ENCODE measurements at regions not wholly inside any gene's neighbourhood (a gene's known extent, or its start where the extent isn't known, plus 50 kb on each side); places are given as distances from the start of the nearest gene placed in this dataset.
"Not testable (repeated sequence)": the region's sequence is repeated elsewhere in the genome, so short reads cannot be mapped to it uniquely, and the experiment has no call there.

GRCh38 chr2:221724631-221725203 lies 152.6 kb upstream of the EPHA4 start:
- intact Hi-C loops (cut with micrococcal nuclease; ENCODE audit: unreplicated experiment), result no loop called here
- TF ChIP-seq EZH2 (IDR thresholded peaks at IDR 0.05; ENCODE audit: borderline replicate concordance, low read depth, low read length, poor library complexity, severe bottlenecking), result no peak
- no peak for TF ChIP-seq CTCF (conservative IDR thresholded peaks at IDR 0.05; ENCODE audit: low read depth, low read length)
- no TSS peak for BruUV-seq (replicated peaks)
- ChIA-PET POLR2A (ENCODE audit: low non-redundant PET) (no interaction called here), CTCF (no interaction called here)
- H3K4me1 ChIP-seq (ENCODE audit: insufficient read depth, low read length, poor library complexity, severe bottlenecking), result no peaks in the 10 kb centered on the region
- no peak overlapping the region for H3K4me3 ChIP-seq (ENCODE audit: low read depth, low read length, poor library complexity, severe bottlenecking)
- no peak overlapping the region for H3K27ac ChIP-seq (ENCODE audit: low read depth, low read length, poor library complexity, severe bottlenecking)
- no peaks in the 10 kb centered on the region for H3K27me3 ChIP-seq (replicated peaks; ENCODE audit: insufficient read depth, low read depth, low read length, poor library complexity)
- no peaks in the 10 kb centered on the region for H3K36me3 ChIP-seq (ENCODE audit: insufficient read depth, low read length, poor library complexity, severe bottlenecking)
- no peak for DNase-seq (ENCODE audit: low spot score)
- H3K9me3 ChIP-seq (ENCODE audit: low read depth, low read length, poor library complexity, severe bottlenecking), result peaks cover 5% of the 10 kb centered on the region

GRCh38 chr2:221724117-221724516 lies 152.0 kb upstream of the EPHA4 start:
- CTCF ChIA-PET; BruUV-seq (replicated peaks); intact Hi-C loops (cut with micrococcal nuclease; ENCODE audit: unreplicated experiment); H3K9me3 ChIP-seq (ENCODE audit: low read depth, low read length, poor library complexity, severe bottlenecking); H3K27me3 ChIP-seq (replicated peaks; ENCODE audit: insufficient read depth, low read depth, low read length, poor library complexity); H3K27ac ChIP-seq (ENCODE audit: low read depth, low read length, poor library complexity, severe bottlenecking); H3K4me3 ChIP-seq (ENCODE audit: low read depth, low read length, poor library complexity, severe bottlenecking); H3K36me3 ChIP-seq (ENCODE audit: insufficient read depth, low read length, poor library complexity, severe bottlenecking); H3K4me1 ChIP-seq (ENCODE audit: insufficient read depth, low read length, poor library complexity, severe bottlenecking); POLR2A ChIA-PET (ENCODE audit: low non-redundant PET); DNase-seq (ENCODE audit: low spot score): not testable (repeated sequence)

- TF ChIP-seq EZH2 (IDR thresholded peaks at IDR 0.05; ENCODE audit: borderline replicate concordance, low read depth, low read length, poor library complexity, severe bottlenecking), result no peak
- TF ChIP-seq CTCF (conservative IDR thresholded peaks at IDR 0.05; ENCODE audit: low read depth, low read length), result no peak
- POLR2A ChIA-PET (ENCODE audit: low non-redundant PET), result no interaction called here
- CTCF ChIA-PET, result no interaction called here
- Histone ChIP-seq H3K27me3 (replicated peaks; ENCODE audit: insufficient read depth, low read depth, low read length, poor library complexity) (no peaks in the 10 kb centered on the region), H3K36me3 (ENCODE audit: insufficient read depth, low read length, poor library complexity, severe bottlenecking) (no peaks in the 10 kb centered on the region), H3K4me3 (ENCODE audit: low read depth, low read length, poor library complexity, severe bottlenecking) (no peak overlapping the region), H3K9me3 (ENCODE audit: low read depth, low read length, poor library complexity, severe bottlenecking) (no peaks in the 10 kb centered on the region), H3K4me1 (ENCODE audit: insufficient read depth, low read length, poor library complexity, severe bottlenecking) (no peaks in the 10 kb centered on the region), H3K27ac (ENCODE audit: low read depth, low read length, poor library complexity, severe bottlenecking) (no peak overlapping the region)
- BruUV-seq (replicated peaks), result no TSS peak
- no peak for DNase-seq (ENCODE audit: low spot score)
- intact Hi-C loops (cut with micrococcal nuclease; ENCODE audit: unreplicated experiment), result no loop called here
Measured at GRCh38 chr2:221716426-221717303, 144.6 kb upstream of the EPHA4 start.
